Fibroblast of pulmonary artery (primary cell): ENCODE measurements at regions not wholly inside any gene's neighbourhood (a gene's known extent, or its start where the extent isn't known, plus 50 kb on each side); places are given as distances from the start of the nearest gene placed in this dataset.

Experiments used
- DNase-seq: peaks from one replicate; pipeline ENCODE4 v3.0.0-alpha.2; 2010; ENCODE audit warnings: low read depth
- H3K4me3 ChIP-seq: replicated peaks from 2 replicates; pipeline ENCODE4 v1.5.1; 2011; ENCODE audit warnings: low read depth, mild to moderate bottlenecking, control low read depth, low read length, moderate library complexity
- CTCF ChIP-seq: IDR thresholded peaks from 2 replicates; pipeline ENCODE4 v1.5.1; 2011; ENCODE audit warnings: mild to moderate bottlenecking, control low read depth, low read length, inconsistent platforms; ENCODE audit errors: missing control alignments

- no peak overlapping the region for H3K4me3 ChIP-seq
- no peak for TF ChIP-seq CTCF
- no peak for DNase-seq
Measured at GRCh38 chr7:138233189-138233588, 156.9 kb downstream of the AKR1D1 start.

- no peak for TF ChIP-seq CTCF
- DNase-seq: no peak
- H3K4me3 ChIP-seq: no peak overlapping the region
Measured at GRCh38 chr7:138235207-138235606, 158.9 kb downstream of the AKR1D1 start.

GRCh38 chr7:138237995-138238394 lies 161.7 kb downstream of the AKR1D1 start:
- TF ChIP-seq CTCF: no peak
- no peak for DNase-seq
- no peak overlapping the region for H3K4me3 ChIP-seq

- H3K4me3 ChIP-seq: no peak overlapping the region
- no peak for DNase-seq
- TF ChIP-seq CTCF: no peak
Measured at GRCh38 chr7:138238734-138239659, 162.7 kb downstream of the AKR1D1 start.

GRCh38 chr7:138243430-138243829 lies 167.2 kb downstream of the AKR1D1 start:
- H3K4me3 ChIP-seq: no peak overlapping the region
- no peak for TF ChIP-seq CTCF
- peak; percentile 68 for DNase-seq

GRCh38 chr7:138243836-138244235 lies 167.6 kb downstream of the AKR1D1 start:
- no peak overlapping the region for H3K4me3 ChIP-seq
- TF ChIP-seq CTCF: no peak
- no peak for DNase-seq

- no peak for DNase-seq
- TF ChIP-seq CTCF: no peak
- no peak overlapping the region for H3K4me3 ChIP-seq
Measured at GRCh38 chr7:138244606-138245005, 168.3 kb downstream of the AKR1D1 start.
